Brain microvascular endothelial cell (primary cell): ENCODE measurements at regions not wholly inside any gene's neighbourhood (a gene's known extent, or its start where the extent isn't known, plus 50 kb on each side); places are given as distances from the start of the nearest gene placed in this dataset.

Experiments
- DNase-seq: peaks from one replicate; pipeline ENCODE4 v3.0.0-alpha.2; 2020
- H3K27ac ChIP-seq: fragments of 250-450 bp; sonication (Bioruptor Pico); 2 replicates; pipeline ENCODE4 v1.5.1; 2020; ENCODE audit warnings: mild to moderate bottlenecking, moderate library complexity
- H3K27me3 ChIP-seq: fragments of 250-450 bp; sonication (Bioruptor Pico); replicated peaks from 2 replicates; pipeline ENCODE4 v1.5.1; 2020; ENCODE audit warnings: mild to moderate bottlenecking
- H3K36me3 ChIP-seq: fragments of 250-450 bp; sonication (Bioruptor Pico); replicated peaks from 2 replicates; pipeline ENCODE4 v1.5.1; 2020; ENCODE audit warnings: mild to moderate bottlenecking
- H3K4me3 ChIP-seq: 2 replicates; pipeline ENCODE4 v1.5.1; 2011; ENCODE audit warnings: low read depth, mild to moderate bottlenecking, control low read depth, low read length, moderate library complexity
- CTCF ChIP-seq: IDR thresholded peaks from 2 replicates; pipeline ENCODE4 v1.5.1; 2011; ENCODE audit warnings: low read depth, mild to moderate bottlenecking, moderate library complexity, low read length, control low read depth, inconsistent platforms; ENCODE audit errors: missing control alignments
- in situ Hi-C: cut with HindIII; loops from 2 replicates; pipeline ENCODE4 v1.10.0; 2017; ENCODE audit warnings: low sequenced_read_pairs, low pct_ligation_motif_present

GRCh38 chr2:136531731-136532130 lies 233.6 kb upstream of the THSD7B start:
- no peaks in the 10 kb centered on the region for H3K27me3 ChIP-seq
- no peak overlapping the region for H3K4me3 ChIP-seq
- no peak overlapping the region for H3K27ac ChIP-seq
- no peak for TF ChIP-seq CTCF
- DNase-seq: no peak
- no peaks in the 10 kb centered on the region for H3K36me3 ChIP-seq
- in situ Hi-C loops: no loop called here

DNA sequence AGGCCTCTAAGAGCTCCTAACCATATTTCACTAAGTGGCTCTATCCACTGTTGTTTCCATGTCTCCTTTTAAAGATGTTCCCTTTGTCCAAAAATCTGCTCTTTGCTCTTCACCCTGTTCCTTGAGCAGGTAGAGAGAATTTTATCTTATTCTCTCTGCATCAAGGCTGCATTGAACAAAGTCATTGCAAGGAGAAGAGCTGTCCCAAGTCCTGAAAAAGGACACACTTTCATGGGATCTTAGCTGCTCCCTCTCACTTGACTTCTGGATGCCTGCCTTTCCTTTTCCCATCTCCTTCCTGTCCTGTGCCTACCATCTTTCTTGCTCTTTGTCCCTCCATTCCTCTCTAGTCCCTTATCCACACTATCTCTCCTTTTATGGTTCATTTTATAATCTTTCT lies 235.2 kb upstream of the THSD7B start:
- Histone ChIP-seq H3K36me3 (no peaks in the 10 kb centered on the region), H3K4me3 (no peak overlapping the region), H3K27me3 (no peaks in the 10 kb centered on the region), H3K27ac (no peak overlapping the region)
- TF ChIP-seq CTCF: no peak
- in situ Hi-C loops: no loop called here
- DNase-seq: no peak

- no peak overlapping the region for H3K4me3 ChIP-seq
- in situ Hi-C loops: no loop called here
- no peak overlapping the region for H3K27ac ChIP-seq
- TF ChIP-seq CTCF: no peak
- H3K27me3 ChIP-seq: no peaks in the 10 kb centered on the region
- no peaks in the 10 kb centered on the region for H3K36me3 ChIP-seq
- DNase-seq: peak; percentile 11
Measured at GRCh38 chr2:136527560-136527959, 237.8 kb upstream of the THSD7B start.

DNA sequence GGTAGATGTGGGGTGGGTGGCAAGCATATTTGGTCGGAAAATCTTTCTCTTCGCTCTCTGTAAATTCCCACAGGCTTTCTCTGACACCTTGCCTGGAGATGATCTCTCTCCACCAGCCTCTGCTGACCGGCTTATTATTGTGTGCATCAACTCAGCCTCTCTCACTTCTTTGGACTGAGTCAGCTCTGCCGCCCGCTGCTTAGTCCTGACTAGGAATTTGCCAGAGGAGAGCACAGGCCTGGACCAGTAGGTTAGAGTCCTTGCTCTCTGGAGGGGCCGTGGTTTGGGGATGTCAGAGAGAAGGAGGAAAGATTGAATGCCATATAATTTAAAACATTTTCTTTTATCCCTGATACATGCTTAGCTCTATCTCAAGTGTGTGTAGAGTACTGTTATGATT lies 242.6 kb upstream of the THSD7B start:
- no peak for TF ChIP-seq CTCF
- no peak for DNase-seq
- Histone ChIP-seq H3K27me3 (no peaks in the 10 kb centered on the region), H3K4me3 (no peak overlapping the region), H3K27ac (no peak overlapping the region), H3K36me3 (no peaks in the 10 kb centered on the region)
- in situ Hi-C loops: no loop called here

DNA sequence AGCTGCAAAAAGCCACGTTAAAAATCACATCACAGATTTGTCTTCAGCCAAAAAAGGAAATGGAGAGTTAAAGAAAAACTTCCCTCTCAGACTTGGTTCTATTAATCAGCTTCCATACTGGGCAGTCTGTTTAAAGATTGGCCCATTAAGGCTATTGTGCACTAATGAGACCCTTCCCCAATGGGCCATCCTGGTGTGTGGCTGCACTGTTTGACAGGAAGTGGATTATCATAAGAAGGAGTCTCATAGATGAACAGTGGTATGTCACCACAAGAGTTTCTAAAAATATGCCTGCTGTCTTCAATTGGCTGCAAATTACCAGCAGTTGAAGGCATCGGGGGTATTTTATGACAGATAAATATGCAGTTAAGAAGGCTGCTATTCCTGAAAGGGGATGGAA lies 247.6 kb upstream of the THSD7B start:
- in situ Hi-C loops: no loop called here
- Histone ChIP-seq H3K36me3 (no peaks in the 10 kb centered on the region), H3K4me3 (no peak overlapping the region), H3K27me3 (no peaks in the 10 kb centered on the region), H3K27ac (no peak overlapping the region)
- no peak for DNase-seq
- TF ChIP-seq CTCF: no peak

- Histone ChIP-seq H3K4me3 (no peak overlapping the region), H3K36me3 (no peaks in the 10 kb centered on the region), H3K27ac (no peak overlapping the region), H3K27me3 (no peaks in the 10 kb centered on the region)
- no peak for DNase-seq
- in situ Hi-C loops: no loop called here
- TF ChIP-seq CTCF: no peak
Measured at GRCh38 chr2:136510244-136510643, 255.1 kb upstream of the THSD7B start.
